OCI-LY3 (cell line): ENCODE measurements at regions not wholly inside any gene's neighbourhood (a gene's known extent, or its start where the extent isn't known, plus 50 kb on each side); places are given as distances from the start of the nearest gene placed in this dataset.

ENCODE experiments used
- CTCF ChIP-seq: fragments of 200-600, 300-600 bp; sonication (generic); IDR thresholded peaks from 2 replicates; pipeline ENCODE4 v1.5.1; 2014; ENCODE audit warnings: antibody characterized with exemption, low read length, low read depth
- EZH2phosphoT487 ChIP-seq: fragments of 200-600 bp; shearing (Covaris generic); IDR thresholded peaks from 2 replicates; pipeline ENCODE4 v1.6.1; 2018; ENCODE audit warnings: antibody characterized with exemption, mixed run types, low read depth

- no peak for TF ChIP-seq CTCF
- TF ChIP-seq EZH2phosphoT487, result no peak
Observed at GRCh38 chr4:32879913-32880312, 2159.7 kb downstream of the PCDH7 start.
